Astrocyte (in vitro differentiated cells and primary cell): ENCODE measurements at regions not wholly inside any gene's neighbourhood (a gene's known extent, or its start where the extent isn't known, plus 50 kb on each side); places are given as distances from the start of the nearest gene placed in this dataset.

Source experiments
- CTCF ChIP-seq: IDR thresholded peaks from 2 replicates; pipeline ENCODE4 v1.5.1; 2011; ENCODE audit warnings: low read depth, mild to moderate bottlenecking, inconsistent platforms, low read length, moderate library complexity; ENCODE audit not compliant: insufficient read depth
- EZH2 ChIP-seq: IDR thresholded peaks from 2 replicates; pipeline ENCODE4 v1.6.1; 2012; ENCODE audit warnings: mild to moderate bottlenecking, low read length, inconsistent platforms; ENCODE audit not compliant: insufficient read depth

DNA sequence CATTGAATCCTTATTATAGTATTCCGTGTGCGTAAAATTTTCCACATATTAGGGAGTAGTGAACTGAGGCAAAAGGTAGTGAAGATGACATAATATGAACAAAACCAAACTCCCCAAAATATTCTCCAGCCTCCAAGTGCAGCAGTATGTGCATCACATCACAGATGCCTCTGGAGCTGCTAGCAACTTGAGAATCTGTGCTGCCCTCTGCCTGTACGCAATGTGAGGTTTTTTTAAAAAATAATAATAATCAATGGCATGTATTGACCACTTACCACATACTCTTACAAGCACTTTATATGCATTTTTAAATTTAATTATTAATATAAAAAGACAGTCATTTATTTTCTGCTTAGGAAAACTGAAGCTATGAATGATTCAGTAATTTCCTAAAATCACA, 583.0 kb upstream of the SPRY2 start:
- TF ChIP-seq CTCF (no peak), EZH2 (no peak)
